Activated naive CD4-positive, alpha-beta T cell treated with anti-CD3 and anti-CD28 coated beads, Interleukin-2, amount 50 U/mL, for 24 hours (primary cell): ENCODE measurements at regions not wholly inside any gene's neighbourhood (a gene's known extent, or its start where the extent isn't known, plus 50 kb on each side); places are given as distances from the start of the nearest gene placed in this dataset.

Experiments
- H3K27ac Mint-ChIP-seq: one replicate; pipeline ENCODE4 v1.8.0; 2021; ENCODE audit warnings: mild to moderate bottlenecking, mixed read lengths
- H3K27me3 Mint-ChIP-seq: one replicate; pipeline ENCODE4 v1.8.0; 2021; ENCODE audit warnings: mixed read lengths
- H3K36me3 Mint-ChIP-seq: one replicate; pipeline ENCODE4 v1.8.0; 2021; ENCODE audit warnings: mixed read lengths
- H3K4me1 Mint-ChIP-seq: one replicate; pipeline ENCODE4 v1.8.0; 2021; ENCODE audit warnings: mixed read lengths
- H3K4me3 Mint-ChIP-seq: one replicate; pipeline ENCODE4 v1.8.0; 2021; ENCODE audit warnings: mild to moderate bottlenecking, mixed read lengths
- H3K9me3 Mint-ChIP-seq: one replicate; pipeline ENCODE4 v1.8.0; 2021; ENCODE audit warnings: mixed read lengths

DNA sequence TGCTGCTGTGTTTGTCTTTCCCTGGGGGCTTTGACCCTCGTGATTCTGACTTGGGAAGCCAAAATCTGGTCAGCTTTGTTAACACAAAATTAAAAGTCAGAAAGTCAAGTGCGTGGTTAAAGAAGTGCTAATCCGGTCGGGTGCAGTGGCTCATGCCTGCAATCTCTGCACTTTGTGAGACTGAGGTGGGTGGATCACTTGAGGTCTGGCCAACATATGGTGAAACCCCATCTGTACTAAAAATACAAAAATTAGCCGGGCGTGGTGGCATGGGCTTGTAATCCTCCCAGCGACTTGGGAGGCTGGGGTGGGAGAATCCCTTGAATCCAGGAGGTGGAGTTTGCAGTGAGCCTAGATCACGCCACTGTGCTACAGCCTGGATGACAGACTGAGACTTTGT lies 844.6 kb downstream of the VRK1 start:
- peak overlapping the region; percentile 49 for H3K27ac Mint-ChIP-seq
- H3K9me3 Mint-ChIP-seq, result no peaks in the 10 kb centered on the region
- H3K27me3 Mint-ChIP-seq, result no peaks in the 10 kb centered on the region
- peaks cover 53% of the 10 kb centered on the region for H3K4me1 Mint-ChIP-seq
- no peaks in the 10 kb centered on the region for H3K36me3 Mint-ChIP-seq
- H3K4me3 Mint-ChIP-seq, result no peak overlapping the region

DNA sequence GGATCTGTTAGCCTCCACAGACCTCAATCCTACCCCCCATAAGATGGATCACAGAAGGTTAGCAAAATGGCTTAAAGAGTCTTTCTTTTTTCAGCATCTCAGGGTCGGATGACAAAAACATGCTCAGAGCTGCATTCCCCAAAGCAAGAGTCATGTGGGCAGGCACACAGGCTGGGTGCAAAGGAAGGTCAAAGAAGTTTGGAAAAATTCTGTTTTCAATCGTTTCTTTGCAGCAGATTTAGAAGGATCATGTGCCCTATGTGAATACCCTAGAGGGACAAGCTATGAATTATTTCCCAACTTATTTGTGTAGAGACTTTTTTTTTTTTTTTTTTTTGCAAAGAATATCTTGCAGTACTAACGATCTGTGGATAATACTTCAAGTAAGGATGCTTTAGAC lies 845.4 kb downstream of the VRK1 start:
- no peaks in the 10 kb centered on the region for H3K9me3 Mint-ChIP-seq
- no peaks in the 10 kb centered on the region for H3K27me3 Mint-ChIP-seq
- no peak overlapping the region for H3K4me3 Mint-ChIP-seq
- H3K4me1 Mint-ChIP-seq, result peaks cover 45% of the 10 kb centered on the region
- H3K36me3 Mint-ChIP-seq, result no peaks in the 10 kb centered on the region
- peak overlapping the region; percentile 59 for H3K27ac Mint-ChIP-seq

DNA sequence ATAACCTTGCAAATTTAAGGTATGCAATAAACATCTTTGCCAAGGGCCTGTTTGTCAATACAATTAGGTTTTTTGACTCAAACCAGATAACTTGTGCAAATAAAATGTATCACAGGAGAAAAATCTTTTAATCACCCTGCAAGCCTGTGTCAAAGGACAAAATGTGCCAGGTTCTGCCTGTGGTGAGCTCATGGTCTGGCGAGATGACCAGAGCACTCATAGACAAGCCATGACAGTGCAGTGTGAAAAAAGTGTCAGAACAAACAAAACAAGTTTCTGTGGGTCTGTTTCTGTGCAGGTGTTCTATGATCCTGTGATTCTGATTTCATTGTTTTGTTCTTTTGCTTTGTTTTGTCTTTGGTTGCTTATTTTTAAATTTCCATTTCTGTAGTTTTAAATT lies 847.2 kb downstream of the VRK1 start:
- H3K36me3 Mint-ChIP-seq, result no peaks in the 10 kb centered on the region
- H3K27ac Mint-ChIP-seq, result no peak overlapping the region
- no peak overlapping the region for H3K4me3 Mint-ChIP-seq
- peaks cover 28% of the 10 kb centered on the region for H3K4me1 Mint-ChIP-seq
- H3K27me3 Mint-ChIP-seq, result no peaks in the 10 kb centered on the region
- H3K9me3 Mint-ChIP-seq, result no peaks in the 10 kb centered on the region

DNA sequence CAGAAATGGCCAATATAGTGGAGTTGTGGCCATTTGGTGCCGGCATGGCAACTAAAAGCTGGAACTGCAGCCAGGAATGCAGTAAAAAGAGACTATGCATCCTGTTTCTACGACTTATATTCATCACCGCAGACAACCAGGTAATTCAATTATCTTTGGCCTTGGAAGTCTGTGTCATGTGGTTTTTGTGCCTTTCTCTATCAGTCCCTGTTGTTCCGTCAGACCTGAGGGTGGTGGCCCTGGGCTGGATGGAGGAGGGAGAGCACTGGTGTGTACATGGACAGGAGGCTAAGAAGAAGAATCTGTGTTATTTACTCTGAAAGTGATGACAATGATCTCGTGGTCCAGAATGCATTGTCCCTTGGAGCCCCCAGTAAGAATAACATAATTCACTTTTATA lies 852.6 kb downstream of the VRK1 start:
- Mint-ChIP-seq H3K4me3 (no peak overlapping the region), H3K27me3 (no peaks in the 10 kb centered on the region), H3K9me3 (no peaks in the 10 kb centered on the region), H3K4me1 (no peaks in the 10 kb centered on the region), H3K27ac (no peak overlapping the region), H3K36me3 (no peaks in the 10 kb centered on the region)

DNA sequence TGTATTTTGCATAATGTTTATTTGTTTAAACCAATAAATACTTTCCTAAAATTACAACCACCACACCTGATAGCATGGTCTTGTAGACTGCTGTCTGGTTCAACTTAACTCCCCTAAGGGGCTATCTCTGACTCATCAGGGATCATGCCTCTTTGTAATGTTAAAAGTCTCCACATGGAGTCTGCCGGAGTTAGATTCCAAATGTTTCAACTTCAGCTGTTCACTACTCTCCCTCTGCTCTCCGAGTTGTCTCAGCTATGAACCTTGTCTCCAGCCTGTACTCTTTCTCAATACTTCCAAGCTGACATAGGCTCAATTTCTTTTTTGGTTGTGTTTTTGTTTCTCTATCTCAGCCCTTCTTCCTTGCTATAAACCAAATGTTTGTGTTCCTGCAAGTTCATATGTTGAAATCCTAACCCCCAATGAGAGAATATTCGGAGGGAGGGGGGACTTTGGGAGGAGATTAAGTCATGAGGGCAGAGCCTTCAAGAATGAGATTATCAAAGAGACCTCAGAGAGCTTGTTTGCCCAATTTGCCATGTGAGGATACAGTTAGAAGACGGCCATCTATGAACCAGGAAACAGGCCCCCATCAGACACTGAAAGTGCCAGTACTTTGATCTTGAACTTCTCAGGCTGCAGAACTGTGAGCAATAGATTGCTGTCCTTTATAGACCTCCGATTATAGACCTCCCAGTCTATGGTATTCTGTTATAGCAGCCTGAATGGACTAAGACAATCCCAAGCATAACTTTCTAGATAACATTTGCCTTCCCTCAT lies 858.2 kb downstream of the VRK1 start:
- H3K27me3 Mint-ChIP-seq, result no peaks in the 10 kb centered on the region
- H3K27ac Mint-ChIP-seq, result peak overlapping the region; percentile 26
- no peak overlapping the region for H3K4me3 Mint-ChIP-seq
- no peaks in the 10 kb centered on the region for H3K9me3 Mint-ChIP-seq
- H3K36me3 Mint-ChIP-seq, result no peaks in the 10 kb centered on the region
- H3K4me1 Mint-ChIP-seq, result peaks cover 12% of the 10 kb centered on the region

DNA sequence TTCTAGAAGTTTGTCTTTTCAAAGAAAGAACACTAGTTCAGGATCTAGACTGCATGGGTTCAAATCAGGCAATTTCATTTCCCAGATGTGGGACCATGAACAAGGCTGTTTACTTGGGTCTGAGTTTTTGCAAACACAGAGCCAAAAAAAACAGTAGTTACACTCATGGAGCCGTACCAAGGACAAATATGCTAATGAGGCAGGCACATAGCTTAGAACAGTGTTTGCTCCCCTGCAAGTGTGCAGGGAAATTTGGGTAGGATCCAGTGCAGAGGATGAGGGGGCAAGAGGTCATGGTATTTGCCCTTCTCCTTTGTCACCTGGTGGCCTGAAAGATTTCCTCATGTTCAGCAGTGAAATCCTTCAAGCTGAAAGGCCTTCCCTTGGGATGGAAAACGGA lies 860.4 kb downstream of the VRK1 start:
- Mint-ChIP-seq H3K27ac (no peak overlapping the region), H3K4me1 (peaks cover 12% of the 10 kb centered on the region), H3K9me3 (no peaks in the 10 kb centered on the region)

DNA sequence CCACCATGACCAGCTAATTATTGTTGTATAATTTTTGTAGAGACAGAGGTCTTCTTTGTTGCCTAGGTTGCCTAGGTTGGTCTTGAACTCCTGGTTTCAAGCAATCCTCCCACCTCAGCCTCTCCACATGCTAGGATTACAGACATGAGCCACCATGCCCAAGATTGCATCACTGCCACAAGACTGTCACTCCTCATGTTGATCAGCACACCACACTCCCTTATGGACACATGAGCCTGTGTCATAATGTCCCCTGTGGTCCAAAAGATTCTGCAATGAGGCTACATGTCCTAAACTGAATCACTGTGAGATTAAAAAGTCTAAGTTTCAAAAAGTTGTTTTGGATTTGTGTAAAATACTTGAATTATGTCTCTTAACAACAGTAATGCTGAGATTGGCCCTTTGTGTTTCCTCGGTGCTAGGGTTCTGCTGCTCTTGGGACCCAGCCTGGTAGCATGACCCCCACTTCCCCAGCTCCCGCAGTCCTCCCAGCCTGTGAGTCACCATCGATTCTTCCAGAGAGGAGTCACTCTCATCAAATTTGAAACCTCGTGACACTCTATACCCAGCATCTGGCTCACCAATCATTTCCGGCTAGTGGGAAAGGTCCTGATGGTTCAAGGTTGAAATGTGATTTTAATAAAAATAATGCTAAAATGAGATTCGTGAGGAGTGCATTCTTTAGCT lies 890.9 kb downstream of the VRK1 start:
- no peaks in the 10 kb centered on the region for H3K9me3 Mint-ChIP-seq
- H3K36me3 Mint-ChIP-seq, result no peaks in the 10 kb centered on the region
- H3K4me3 Mint-ChIP-seq, result no peak overlapping the region
- peaks cover 19% of the 10 kb centered on the region for H3K4me1 Mint-ChIP-seq
- H3K27ac Mint-ChIP-seq, result no peak overlapping the region
- no peaks in the 10 kb centered on the region for H3K27me3 Mint-ChIP-seq

More for the DNA sequence above, 860.4 kb downstream of the VRK1 start:
- H3K27me3 Mint-ChIP-seq, result no peaks in the 10 kb centered on the region
- no peaks in the 10 kb centered on the region for H3K36me3 Mint-ChIP-seq
- H3K4me3 Mint-ChIP-seq, result no peak overlapping the region

DNA sequence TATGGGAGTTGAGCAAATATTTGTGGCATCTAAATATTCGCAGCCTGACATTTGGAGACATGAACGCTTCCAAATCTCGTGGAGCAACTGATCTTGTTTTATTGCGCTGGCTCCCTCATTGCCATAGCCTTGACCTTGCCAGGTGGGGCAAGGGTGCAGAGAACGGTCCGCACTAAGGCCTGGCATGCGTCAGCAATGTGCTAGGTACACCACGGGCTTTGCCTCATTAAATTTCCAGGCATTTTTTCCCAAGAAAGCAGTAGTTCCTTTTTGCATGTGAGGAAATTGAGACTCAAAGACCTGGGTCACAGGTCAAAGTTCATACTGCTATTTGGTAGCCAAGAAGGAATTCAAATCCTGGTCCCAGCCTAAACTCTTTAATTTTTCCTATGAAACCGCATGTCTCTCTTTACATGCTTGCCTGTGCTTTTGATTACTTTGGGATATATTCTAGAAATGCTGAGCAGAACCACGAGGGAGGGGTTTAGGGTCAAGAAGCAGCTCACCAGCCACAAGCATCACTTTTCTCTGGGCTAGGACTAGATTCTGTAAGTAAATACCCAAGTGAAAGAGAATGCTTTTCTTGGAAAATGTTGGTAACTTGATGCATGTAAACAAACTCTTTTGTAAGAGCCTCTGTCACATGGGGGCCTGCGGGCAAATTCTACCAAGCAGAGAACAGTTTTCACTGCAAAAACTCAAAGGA lies 891.6 kb downstream of the VRK1 start:
- Mint-ChIP-seq H3K27ac (no peak overlapping the region), H3K4me3 (no peak overlapping the region), H3K4me1 (peaks cover 25% of the 10 kb centered on the region), H3K27me3 (no peaks in the 10 kb centered on the region), H3K36me3 (no peaks in the 10 kb centered on the region), H3K9me3 (no peaks in the 10 kb centered on the region)

DNA sequence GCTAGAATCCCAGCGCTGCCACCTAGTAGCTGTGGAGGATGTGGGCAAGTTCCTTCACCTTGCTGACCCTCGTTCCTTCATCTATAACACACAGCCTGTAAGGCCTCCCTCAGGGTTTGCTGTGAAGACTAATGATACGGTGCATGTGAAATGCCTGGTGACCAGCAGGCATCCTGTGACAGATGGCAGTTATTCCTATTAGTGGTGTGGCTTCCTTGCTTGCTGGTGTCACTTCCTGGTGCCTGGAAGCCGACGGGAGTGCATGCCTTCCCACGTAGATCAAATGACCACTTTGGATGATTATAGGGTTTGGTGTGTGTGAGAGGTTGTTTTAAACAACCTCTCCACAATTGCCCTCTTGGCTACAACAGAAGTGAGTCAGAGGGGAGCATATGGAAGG lies 894.9 kb downstream of the VRK1 start:
- no peaks in the 10 kb centered on the region for H3K36me3 Mint-ChIP-seq
- H3K4me1 Mint-ChIP-seq, result peaks cover 18% of the 10 kb centered on the region
- no peak overlapping the region for H3K27ac Mint-ChIP-seq
- H3K4me3 Mint-ChIP-seq, result no peak overlapping the region
- H3K27me3 Mint-ChIP-seq, result no peaks in the 10 kb centered on the region
- H3K9me3 Mint-ChIP-seq, result no peaks in the 10 kb centered on the region

DNA sequence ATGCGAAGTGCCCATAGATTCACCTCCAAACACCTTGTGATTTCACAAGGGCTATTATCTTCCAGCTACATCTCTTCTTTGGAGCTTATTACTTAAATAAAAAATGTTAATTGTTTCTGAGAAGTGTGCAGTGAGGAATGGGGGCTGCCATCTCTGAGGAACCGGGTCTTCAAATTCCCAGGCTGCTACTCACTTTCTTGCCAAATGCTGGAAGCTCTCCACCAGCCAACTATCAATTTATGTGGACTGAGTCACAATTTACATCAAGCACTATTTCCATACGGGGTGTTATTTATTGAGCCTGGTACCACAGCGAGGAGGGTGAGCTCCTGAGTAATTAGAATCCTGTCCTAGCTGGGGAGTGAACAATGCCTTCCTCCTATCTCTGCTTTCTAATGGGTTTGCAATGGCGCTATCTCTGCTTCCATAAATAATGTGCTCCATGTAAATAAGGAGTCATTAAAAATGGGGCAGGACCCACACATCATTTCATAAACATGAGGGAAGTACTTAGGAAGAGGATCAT lies 898.3 kb downstream of the VRK1 start:
- Mint-ChIP-seq H3K27me3 (no peaks in the 10 kb centered on the region), H3K36me3 (no peaks in the 10 kb centered on the region), H3K4me1 (peaks cover 35% of the 10 kb centered on the region), H3K4me3 (no peak overlapping the region), H3K27ac (peak overlapping the region; percentile 4), H3K9me3 (no peaks in the 10 kb centered on the region)

DNA sequence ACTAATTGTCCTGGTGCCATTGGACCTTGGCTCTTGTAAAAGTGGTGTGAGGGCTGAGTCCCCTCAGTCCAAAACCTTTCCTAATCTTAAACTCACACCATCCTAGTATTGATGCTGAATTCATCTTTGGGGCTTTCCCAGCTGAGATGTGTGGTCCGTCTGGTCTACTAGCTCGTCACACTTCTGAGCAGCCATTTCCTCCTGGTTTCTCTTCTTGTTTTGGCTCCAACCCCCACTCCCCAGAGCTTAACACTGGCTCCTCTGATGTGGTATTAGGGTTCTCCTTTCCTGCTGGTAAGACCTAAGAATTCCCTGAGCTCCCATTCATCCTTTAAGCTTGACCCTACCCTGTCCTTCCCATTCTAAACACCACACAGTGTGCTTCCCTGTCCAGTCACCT lies 900.6 kb downstream of the VRK1 start:
- peak overlapping the region; percentile 10 for H3K27ac Mint-ChIP-seq
- peak overlapping the region; percentile 19 for H3K4me3 Mint-ChIP-seq

DNA sequence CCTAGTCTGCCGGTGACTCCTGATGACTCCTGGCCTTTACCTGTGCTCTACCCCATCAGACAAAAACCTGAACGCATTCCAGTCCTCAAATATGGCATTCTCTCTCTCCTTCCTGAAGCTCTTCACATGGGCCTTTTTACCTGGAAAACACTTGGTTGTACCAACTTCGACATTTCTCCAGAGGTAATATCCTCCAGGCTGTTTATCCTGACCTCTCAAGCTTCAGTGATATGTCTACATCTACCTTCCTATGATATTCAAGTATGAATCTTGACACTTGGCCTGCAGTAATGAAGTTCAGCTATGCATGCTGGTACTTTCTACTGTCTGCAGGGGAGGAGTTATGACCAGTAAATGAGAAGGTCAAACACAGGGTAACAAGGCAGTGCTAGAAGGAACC lies 901.8 kb downstream of the VRK1 start:
- Mint-ChIP-seq H3K36me3 (no peaks in the 10 kb centered on the region), H3K4me3 (no peak overlapping the region), H3K27ac (no peak overlapping the region), H3K9me3 (no peaks in the 10 kb centered on the region), H3K4me1 (peaks cover 44% of the 10 kb centered on the region), H3K27me3 (no peaks in the 10 kb centered on the region)

More for the DNA sequence above, 900.6 kb downstream of the VRK1 start:
- no peaks in the 10 kb centered on the region for H3K36me3 Mint-ChIP-seq
- H3K9me3 Mint-ChIP-seq, result no peaks in the 10 kb centered on the region
- peaks cover 40% of the 10 kb centered on the region for H3K4me1 Mint-ChIP-seq
- H3K27me3 Mint-ChIP-seq, result no peaks in the 10 kb centered on the region

DNA sequence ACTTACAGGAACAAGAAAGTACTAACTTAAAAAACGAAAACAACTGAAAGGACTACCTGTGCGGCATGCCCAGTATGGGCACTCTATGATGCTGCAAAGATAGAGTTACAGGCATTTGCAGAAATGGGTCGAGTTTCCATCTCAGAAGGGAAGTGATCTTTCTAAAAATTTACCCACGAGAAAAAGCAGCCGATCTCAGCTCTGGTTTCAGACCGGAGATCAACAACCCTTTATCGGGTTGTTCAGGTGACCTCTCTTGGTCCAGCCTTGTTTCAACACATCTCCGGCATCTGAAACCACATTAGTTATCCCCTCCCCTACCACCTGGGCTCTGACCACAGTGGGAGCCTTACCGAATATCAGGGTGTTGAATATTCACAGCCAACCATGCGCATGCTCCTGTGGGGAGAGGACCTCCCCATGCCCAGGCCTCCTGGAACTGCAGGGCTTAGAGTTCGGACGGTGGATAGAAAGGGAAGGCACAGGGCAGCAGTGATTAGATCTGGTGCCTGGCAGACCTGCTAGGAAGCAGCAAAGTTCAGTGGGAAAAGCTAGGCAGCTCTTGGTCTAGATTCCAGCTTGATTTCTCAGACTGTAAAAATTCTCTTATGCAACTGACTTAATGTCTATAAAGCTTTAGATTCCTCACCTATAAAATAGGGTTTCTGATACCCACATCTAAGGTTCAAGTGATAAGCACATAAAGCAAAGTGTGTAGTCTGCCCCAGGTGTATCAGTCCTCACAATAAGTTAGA lies 906.0 kb downstream of the VRK1 start:
- H3K4me1 Mint-ChIP-seq, result peaks cover 71% of the 10 kb centered on the region
- H3K27ac Mint-ChIP-seq, result peak overlapping the region; percentile 75
- H3K27me3 Mint-ChIP-seq, result no peaks in the 10 kb centered on the region
- peak overlapping the region; percentile 74 for H3K4me3 Mint-ChIP-seq
- peaks cover 6% of the 10 kb centered on the region for H3K9me3 Mint-ChIP-seq
- no peaks in the 10 kb centered on the region for H3K36me3 Mint-ChIP-seq

DNA sequence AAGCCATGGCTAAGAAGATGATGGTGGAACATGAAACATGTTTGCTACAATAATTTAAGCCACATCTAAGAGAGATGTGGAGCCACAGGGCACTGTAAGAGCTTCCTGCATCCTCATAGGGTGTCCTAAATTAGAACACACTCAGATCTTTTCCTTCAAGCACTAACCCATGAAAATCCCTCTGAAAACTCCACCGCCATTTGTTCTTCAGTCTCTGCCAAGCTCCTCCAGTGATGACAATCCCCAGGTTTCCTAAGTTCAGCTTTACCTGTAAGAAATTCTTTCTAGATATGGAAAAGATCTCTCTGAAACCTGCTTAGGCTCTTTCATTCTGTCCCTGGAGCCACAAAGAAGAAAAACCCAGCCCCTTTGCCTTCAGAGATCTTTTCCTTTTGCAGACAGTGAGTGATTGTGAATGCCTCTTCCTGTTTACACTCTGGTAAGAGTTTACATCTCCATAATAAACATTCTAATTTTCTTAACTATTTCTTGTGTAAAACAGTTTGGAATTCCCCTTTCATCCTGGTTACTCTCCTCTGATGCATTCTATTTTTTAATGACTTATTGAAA lies 907.2 kb downstream of the VRK1 start:
- H3K27ac Mint-ChIP-seq, result peak overlapping the region; percentile 89
- H3K4me1 Mint-ChIP-seq, result peaks cover 77% of the 10 kb centered on the region
- peaks cover 6% of the 10 kb centered on the region for H3K9me3 Mint-ChIP-seq
- no peaks in the 10 kb centered on the region for H3K27me3 Mint-ChIP-seq
- no peaks in the 10 kb centered on the region for H3K36me3 Mint-ChIP-seq
- peak overlapping the region; percentile 34 for H3K4me3 Mint-ChIP-seq

DNA sequence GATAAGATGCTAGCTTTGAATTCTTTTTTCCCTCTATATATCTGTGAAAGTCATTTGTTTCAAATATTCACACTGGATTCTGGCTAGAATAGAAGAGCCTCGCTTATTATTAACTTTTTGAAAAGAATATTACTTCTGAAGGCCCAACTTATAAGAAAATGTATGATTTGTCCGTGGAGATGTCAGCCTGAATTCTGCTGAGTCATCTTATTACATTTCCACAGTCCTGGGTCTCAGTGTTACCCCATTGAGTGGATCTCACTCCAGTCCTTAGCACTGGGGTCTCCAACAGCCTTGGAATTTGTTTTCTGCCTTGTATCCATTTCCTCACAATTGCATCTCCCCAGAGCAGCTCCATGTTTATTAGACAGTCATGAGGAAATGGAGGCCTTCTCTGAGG lies 907.9 kb downstream of the VRK1 start:
- H3K27ac Mint-ChIP-seq, result peak overlapping the region; percentile 46
- peak overlapping the region; percentile 35 for H3K4me3 Mint-ChIP-seq
- no peaks in the 10 kb centered on the region for H3K27me3 Mint-ChIP-seq
- H3K9me3 Mint-ChIP-seq, result peaks cover 6% of the 10 kb centered on the region
- H3K36me3 Mint-ChIP-seq, result no peaks in the 10 kb centered on the region
- H3K4me1 Mint-ChIP-seq, result peaks cover 84% of the 10 kb centered on the region
